HEK293T (cell line): ENCODE measurements at regions not wholly inside any gene's neighbourhood (a gene's known extent, or its start where the extent isn't known, plus 50 kb on each side); places are given as distances from the start of the nearest gene placed in this dataset.

Experiments used
- ARNT ChIP-seq: fragments of 450-650 bp; IDR thresholded peaks from 2 replicates; pipeline ENCODE4 v1.6.1; 2017; ENCODE audit warnings: mild to moderate bottlenecking
- BHLHE40 ChIP-seq: fragments of 450-650 bp; IDR thresholded peaks from 2 replicates; pipeline ENCODE4 v1.6.1; 2016; ENCODE audit warnings: mild to moderate bottlenecking, moderate library complexity, borderline replicate concordance
- CTBP1 ChIP-seq: fragments of 450-650 bp; IDR thresholded peaks from 2 replicates; pipeline ENCODE4 v1.6.1; 2016; ENCODE audit warnings: borderline replicate concordance
- ELF4 ChIP-seq: fragments of 450-650 bp; IDR thresholded peaks from 2 replicates; pipeline ENCODE4 v1.6.1; 2017; ENCODE audit warnings: antibody characterized with exemption
- FOXA1 ChIP-seq: fragments of 450-650 bp; IDR thresholded peaks from 2 replicates; pipeline ENCODE4 v1.6.1; 2016; ENCODE audit warnings: mild to moderate bottlenecking
- FOXK2 ChIP-seq: fragments of 450-650 bp; IDR thresholded peaks from 2 replicates; pipeline ENCODE4 v1.6.1; 2016; ENCODE audit warnings: mild to moderate bottlenecking
- FOXM1 ChIP-seq: fragments of 450-650 bp; IDR thresholded peaks from 2 replicates; pipeline ENCODE4 v1.6.1; 2017; ENCODE audit warnings: mild to moderate bottlenecking, borderline replicate concordance
- HDGF ChIP-seq: fragments of 450-650 bp; IDR thresholded peaks from 2 replicates; pipeline ENCODE4 v1.6.1; 2017; ENCODE audit warnings: antibody characterized with exemption, borderline replicate concordance
- NFRKB ChIP-seq: fragments of 450-650 bp; IDR thresholded peaks from 2 replicates; pipeline ENCODE4 v1.6.1; 2016; ENCODE audit warnings: mild to moderate bottlenecking, moderate library complexity
- PKNOX1 ChIP-seq: fragments of 450-650 bp; IDR thresholded peaks from 2 replicates; pipeline ENCODE4 v1.6.1; 2016
- SP1 ChIP-seq: fragments of 450-650 bp; IDR thresholded peaks from 2 replicates; pipeline ENCODE4 v1.6.1; 2017
- SUZ12 ChIP-seq: fragments of 450-650 bp; IDR thresholded peaks from 2 replicates; pipeline ENCODE4 v1.6.1; 2016; ENCODE audit warnings: mild to moderate bottlenecking
- ZNF384 ChIP-seq: fragments of 450-650 bp; IDR thresholded peaks from 2 replicates; pipeline ENCODE4 v1.6.1; 2016

DNA sequence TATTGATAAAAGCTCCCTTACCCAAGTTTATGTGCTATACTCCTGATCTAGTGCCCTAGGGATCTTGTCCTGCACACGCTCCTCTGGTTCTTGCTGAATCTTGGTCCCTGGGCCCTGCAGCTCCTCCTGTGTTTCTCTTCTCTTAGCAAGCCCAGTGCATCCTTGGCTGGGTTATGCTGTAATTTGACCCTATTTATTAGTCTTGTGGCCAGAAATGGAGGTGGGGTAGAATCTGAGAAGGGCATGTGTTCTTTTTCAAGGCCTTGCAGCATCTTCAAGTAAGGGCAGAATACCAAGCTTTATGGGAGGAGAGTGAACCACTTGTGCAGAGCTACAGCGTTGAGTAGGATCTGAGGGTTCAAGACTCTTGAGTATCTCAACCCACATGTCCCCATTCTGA, 366.8 kb downstream of the FAM170A start:
- TF ChIP-seq FOXK2: no peak
- no peak for TF ChIP-seq SP1
- TF ChIP-seq FOXM1: no peak
- no peak for TF ChIP-seq ARNT
- TF ChIP-seq CTBP1: no peak
- no peak for TF ChIP-seq SUZ12
- no peak for TF ChIP-seq PKNOX1
- no peak for TF ChIP-seq ELF4
- no peak for TF ChIP-seq BHLHE40
- TF ChIP-seq HDGF: no peak
- no peak for TF ChIP-seq FOXA1
- no peak for TF ChIP-seq NFRKB
- no peak for TF ChIP-seq ZNF384
